Activated naive CD8-positive, alpha-beta T cell treated with anti-CD3 and anti-CD28 coated beads, Interleukin-2, amount 50 U/mL, for 24 hours (primary cell): ENCODE measurements at regions not wholly inside any gene's neighbourhood (a gene's known extent, or its start where the extent isn't known, plus 50 kb on each side); places are given as distances from the start of the nearest gene placed in this dataset.

Source experiments
- ATAC-seq: fragments of 150-1000 bp; cut with Tn5 transposase; one replicate; pipeline ENCODE4 v1.10.0; 2021
- DNase-seq: peaks from one replicate; pipeline ENCODE4 v3.0.0; 2021
- H3K27ac Mint-ChIP-seq: one replicate; pipeline ENCODE4 v1.8.0; 2021; ENCODE audit warnings: mild to moderate bottlenecking, mixed read lengths
- H3K27me3 Mint-ChIP-seq: one replicate; pipeline ENCODE4 v1.8.0; 2021; ENCODE audit warnings: mixed read lengths
- H3K36me3 Mint-ChIP-seq: one replicate; pipeline ENCODE4 v1.8.0; 2021; ENCODE audit warnings: low read depth, mixed read lengths
- H3K4me1 Mint-ChIP-seq: one replicate; pipeline ENCODE4 v1.8.0; 2021; ENCODE audit warnings: mixed read lengths
- H3K4me3 Mint-ChIP-seq: one replicate; pipeline ENCODE4 v1.8.0; 2021; ENCODE audit warnings: mild to moderate bottlenecking, moderate library complexity, mixed read lengths
- H3K9me3 Mint-ChIP-seq: one replicate; pipeline ENCODE4 v1.8.0; 2021; ENCODE audit warnings: mixed read lengths

GRCh38 chr1:212495766-212496494, 63.2 kb downstream of the NENF start:
- ATAC-seq (no peak), DNase-seq (no peak)
- H3K36me3 Mint-ChIP-seq: no peaks in the 10 kb centered on the region
- H3K4me1 Mint-ChIP-seq: no peaks in the 10 kb centered on the region
- peaks cover 2% of the 10 kb centered on the region for H3K27me3 Mint-ChIP-seq
- no peaks in the 10 kb centered on the region for H3K9me3 Mint-ChIP-seq
- no peak overlapping the region for H3K4me3 Mint-ChIP-seq
- H3K27ac Mint-ChIP-seq: no peak overlapping the region

GRCh38 chr1:212496682-212497081, 64.0 kb downstream of the NENF start:
- DNase-seq: no peak
- H3K9me3 Mint-ChIP-seq: no peaks in the 10 kb centered on the region

GRCh38 chr1:212497553-212497952, 64.8 kb downstream of the NENF start:
- Mint-ChIP-seq H3K27ac (no peak overlapping the region), H3K9me3 (no peaks in the 10 kb centered on the region), H3K4me3 (no peak overlapping the region), H3K36me3 (no peaks in the 10 kb centered on the region), H3K27me3 (peaks cover 2% of the 10 kb centered on the region), H3K4me1 (no peaks in the 10 kb centered on the region)
- DNase-seq: no peak
- ATAC-seq: no peak

More at GRCh38 chr1:212496682-212497081, 64.0 kb downstream of the NENF start:
- Mint-ChIP-seq H3K4me1 (no peaks in the 10 kb centered on the region), H3K27ac (peak overlapping the region; percentile 7), H3K4me3 (no peak overlapping the region), H3K36me3 (no peaks in the 10 kb centered on the region), H3K27me3 (peaks cover 2% of the 10 kb centered on the region)
- no peak for ATAC-seq

- no peaks in the 10 kb centered on the region for H3K36me3 Mint-ChIP-seq
Measured at GRCh38 chr1:212498283-212499040, 65.7 kb downstream of the NENF start.

GRCh38 chr1:212500351-212500750, 67.6 kb downstream of the NENF start:
- DNase-seq (no peak), ATAC-seq (no peak)
- Mint-ChIP-seq H3K36me3 (no peaks in the 10 kb centered on the region), H3K9me3 (no peaks in the 10 kb centered on the region), H3K4me1 (no peaks in the 10 kb centered on the region), H3K4me3 (no peak overlapping the region), H3K27me3 (peaks cover 3% of the 10 kb centered on the region), H3K27ac (no peak overlapping the region)

More at GRCh38 chr1:212498283-212499040, 65.7 kb downstream of the NENF start:
- Mint-ChIP-seq H3K27ac (no peak overlapping the region), H3K4me1 (no peaks in the 10 kb centered on the region), H3K27me3 (peaks cover 2% of the 10 kb centered on the region), H3K9me3 (no peaks in the 10 kb centered on the region), H3K4me3 (no peak overlapping the region)
- ATAC-seq (no peak), DNase-seq (no peak)

- Mint-ChIP-seq H3K27me3 (peaks cover 4% of the 10 kb centered on the region), H3K9me3 (no peaks in the 10 kb centered on the region), H3K4me1 (no peaks in the 10 kb centered on the region), H3K4me3 (no peak overlapping the region), H3K36me3 (no peaks in the 10 kb centered on the region), H3K27ac (no peak overlapping the region)
- ATAC-seq (no peak), DNase-seq (no peak)
Measured at GRCh38 chr1:212500983-212501382, 68.3 kb downstream of the NENF start.

- H3K27me3 Mint-ChIP-seq: peaks cover 6% of the 10 kb centered on the region
Measured at GRCh38 chr1:212503714-212504113, 71.0 kb downstream of the NENF start.

GRCh38 chr1:212504171-212504803, 71.6 kb downstream of the NENF start:
- Mint-ChIP-seq H3K9me3 (no peaks in the 10 kb centered on the region), H3K4me3 (no peak overlapping the region), H3K27me3 (peaks cover 8% of the 10 kb centered on the region), H3K27ac (no peak overlapping the region), H3K36me3 (no peaks in the 10 kb centered on the region), H3K4me1 (no peaks in the 10 kb centered on the region)
- DNase-seq (no peak), ATAC-seq (no peak)

More at GRCh38 chr1:212503714-212504113, 71.0 kb downstream of the NENF start:
- H3K9me3 Mint-ChIP-seq: no peaks in the 10 kb centered on the region
- no peak overlapping the region for H3K27ac Mint-ChIP-seq
- no peak overlapping the region for H3K4me3 Mint-ChIP-seq
- H3K4me1 Mint-ChIP-seq: no peaks in the 10 kb centered on the region
- DNase-seq (no peak), ATAC-seq (no peak)
- H3K36me3 Mint-ChIP-seq: no peaks in the 10 kb centered on the region

- H3K36me3 Mint-ChIP-seq: no peaks in the 10 kb centered on the region
- ATAC-seq (no peak), DNase-seq (no peak)
- no peaks in the 10 kb centered on the region for H3K9me3 Mint-ChIP-seq
- H3K27me3 Mint-ChIP-seq: peaks cover 20% of the 10 kb centered on the region
- no peak overlapping the region for H3K27ac Mint-ChIP-seq
- H3K4me3 Mint-ChIP-seq: no peak overlapping the region
- H3K4me1 Mint-ChIP-seq: no peaks in the 10 kb centered on the region
Measured at GRCh38 chr1:212506666-212507065, 73.9 kb downstream of the NENF start.

GRCh38 chr1:212507369-212507768, 74.6 kb downstream of the NENF start:
- no peaks in the 10 kb centered on the region for H3K36me3 Mint-ChIP-seq
- H3K9me3 Mint-ChIP-seq: no peaks in the 10 kb centered on the region
- DNase-seq (no peak), ATAC-seq (no peak)
- H3K4me1 Mint-ChIP-seq: no peaks in the 10 kb centered on the region
- H3K27ac Mint-ChIP-seq: no peak overlapping the region
- H3K4me3 Mint-ChIP-seq: no peak overlapping the region
- peaks cover 27% of the 10 kb centered on the region for H3K27me3 Mint-ChIP-seq

- Mint-ChIP-seq H3K27me3 (peaks cover 68% of the 10 kb centered on the region), H3K4me3 (no peak overlapping the region), H3K4me1 (peaks cover 11% of the 10 kb centered on the region), H3K36me3 (no peaks in the 10 kb centered on the region), H3K9me3 (no peaks in the 10 kb centered on the region), H3K27ac (no peak overlapping the region)
- DNase-seq (no peak), ATAC-seq (peak; percentile 34)
Measured at GRCh38 chr1:212512816-212513559, 80.3 kb downstream of the NENF start.

- H3K36me3 Mint-ChIP-seq: no peaks in the 10 kb centered on the region
- H3K27me3 Mint-ChIP-seq: peaks cover 67% of the 10 kb centered on the region
- no peak overlapping the region for H3K27ac Mint-ChIP-seq
- no peak overlapping the region for H3K4me3 Mint-ChIP-seq
- H3K4me1 Mint-ChIP-seq: peaks cover 11% of the 10 kb centered on the region
- ATAC-seq: no peak
- no peaks in the 10 kb centered on the region for H3K9me3 Mint-ChIP-seq
- no peak for DNase-seq
Measured at GRCh38 chr1:212513586-212513985, 80.9 kb downstream of the NENF start.

- peaks cover 11% of the 10 kb centered on the region for H3K4me1 Mint-ChIP-seq
- peaks cover 63% of the 10 kb centered on the region for H3K27me3 Mint-ChIP-seq
Measured at GRCh38 chr1:212514056-212514614, 81.4 kb downstream of the NENF start.

GRCh38 chr1:212514782-212515181, 82.1 kb downstream of the NENF start:
- H3K9me3 Mint-ChIP-seq: no peaks in the 10 kb centered on the region
- DNase-seq: no peak
- no peak overlapping the region for H3K27ac Mint-ChIP-seq
- ATAC-seq: no peak
- H3K27me3 Mint-ChIP-seq: peaks cover 61% of the 10 kb centered on the region
- H3K4me3 Mint-ChIP-seq: no peak overlapping the region
- no peaks in the 10 kb centered on the region for H3K36me3 Mint-ChIP-seq
- H3K4me1 Mint-ChIP-seq: peaks cover 11% of the 10 kb centered on the region

More at GRCh38 chr1:212514056-212514614, 81.4 kb downstream of the NENF start:
- ATAC-seq (no peak), DNase-seq (peak; percentile 8)
- Mint-ChIP-seq H3K9me3 (no peaks in the 10 kb centered on the region), H3K4me3 (no peak overlapping the region), H3K36me3 (no peaks in the 10 kb centered on the region), H3K27ac (no peak overlapping the region)
